ENCODE measurements at regions not wholly inside any gene's neighbourhood (a gene's known extent, or its start where the extent isn't known, plus 50 kb on each side); places are given as distances from the start of the nearest gene placed in this dataset.

GRCh38 chr4:129384974-129385373, 289.0 kb downstream of the C4orf33 start:
- Mint-ChIP-seq H3K27me3 (peaks cover 15% of the 10 kb centered on the region), H3K4me1 (no peaks in the 10 kb centered on the region), H3K9me3 (no peaks in the 10 kb centered on the region)

GRCh38 chr4:129387666-129388065, 291.7 kb downstream of the C4orf33 start:
- H3K9me3 Mint-ChIP-seq: no peaks in the 10 kb centered on the region
- H3K36me3 Mint-ChIP-seq: no peaks in the 10 kb centered on the region
- H3K27ac Mint-ChIP-seq: no peak overlapping the region
- peaks cover 4% of the 10 kb centered on the region for H3K27me3 Mint-ChIP-seq
- H3K4me3 Mint-ChIP-seq: no peak overlapping the region
- H3K4me1 Mint-ChIP-seq: no peaks in the 10 kb centered on the region
- no peak for DNase-seq

More at GRCh38 chr4:129384974-129385373, 289.0 kb downstream of the C4orf33 start:
- H3K27ac Mint-ChIP-seq: no peak overlapping the region
- no peaks in the 10 kb centered on the region for H3K36me3 Mint-ChIP-seq
- no peak overlapping the region for H3K4me3 Mint-ChIP-seq
- no peak for DNase-seq

GRCh38 chr4:129393976-129394375, 298.0 kb downstream of the C4orf33 start:
- H3K36me3 Mint-ChIP-seq: no peaks in the 10 kb centered on the region
- no peak overlapping the region for H3K27ac Mint-ChIP-seq
- H3K27me3 Mint-ChIP-seq: no peaks in the 10 kb centered on the region
- H3K9me3 Mint-ChIP-seq: peaks cover under 1% of the 10 kb centered on the region
- no peak overlapping the region for H3K4me3 Mint-ChIP-seq
- no peak for DNase-seq
- no peaks in the 10 kb centered on the region for H3K4me1 Mint-ChIP-seq

GRCh38 chr4:129394635-129395034, 298.7 kb downstream of the C4orf33 start:
- Mint-ChIP-seq H3K36me3 (no peaks in the 10 kb centered on the region), H3K27me3 (no peaks in the 10 kb centered on the region), H3K9me3 (peaks cover 5% of the 10 kb centered on the region), H3K4me1 (no peaks in the 10 kb centered on the region), H3K27ac (no peak overlapping the region), H3K4me3 (no peak overlapping the region)
- DNase-seq: no peak

GRCh38 chr4:129403848-129404247, 307.9 kb downstream of the C4orf33 start:
- no peaks in the 10 kb centered on the region for H3K4me1 Mint-ChIP-seq
- peaks cover 9% of the 10 kb centered on the region for H3K9me3 Mint-ChIP-seq
- H3K27ac Mint-ChIP-seq: no peak overlapping the region
- no peak for DNase-seq
- no peak overlapping the region for H3K4me3 Mint-ChIP-seq
- H3K27me3 Mint-ChIP-seq: no peaks in the 10 kb centered on the region
- H3K36me3 Mint-ChIP-seq: no peaks in the 10 kb centered on the region

GRCh38 chr4:129410115-129410514, 314.2 kb downstream of the C4orf33 start:
- Mint-ChIP-seq H3K9me3 (no peaks in the 10 kb centered on the region), H3K27me3 (no peaks in the 10 kb centered on the region), H3K4me1 (no peaks in the 10 kb centered on the region), H3K4me3 (no peak overlapping the region), H3K36me3 (no peaks in the 10 kb centered on the region), H3K27ac (no peak overlapping the region)
- DNase-seq: no peak

- H3K36me3 Mint-ChIP-seq: no peaks in the 10 kb centered on the region
- no peak overlapping the region for H3K27ac Mint-ChIP-seq
- no peak overlapping the region for H3K4me3 Mint-ChIP-seq
- H3K4me1 Mint-ChIP-seq: no peaks in the 10 kb centered on the region
- no peaks in the 10 kb centered on the region for H3K9me3 Mint-ChIP-seq
- H3K27me3 Mint-ChIP-seq: no peaks in the 10 kb centered on the region
- DNase-seq: no peak
Measured at GRCh38 chr4:129415004-129415403, 319.1 kb downstream of the C4orf33 start.

GRCh38 chr4:129420637-129421036, 324.7 kb downstream of the C4orf33 start:
- Mint-ChIP-seq H3K4me1 (no peaks in the 10 kb centered on the region), H3K4me3 (no peak overlapping the region), H3K36me3 (no peaks in the 10 kb centered on the region), H3K27me3 (no peaks in the 10 kb centered on the region), H3K27ac (no peak overlapping the region), H3K9me3 (no peaks in the 10 kb centered on the region)
- DNase-seq: no peak

- Mint-ChIP-seq H3K27ac (no peak overlapping the region), H3K27me3 (no peaks in the 10 kb centered on the region), H3K36me3 (no peaks in the 10 kb centered on the region), H3K4me1 (no peaks in the 10 kb centered on the region), H3K4me3 (no peak overlapping the region), H3K9me3 (no peaks in the 10 kb centered on the region)
- DNase-seq: no peak
Measured at GRCh38 chr4:129422277-129422676, 326.3 kb downstream of the C4orf33 start.

GRCh38 chr4:129428454-129428853, 332.5 kb downstream of the C4orf33 start:
- H3K27ac Mint-ChIP-seq: no peak overlapping the region
- H3K27me3 Mint-ChIP-seq: no peaks in the 10 kb centered on the region
- no peak for DNase-seq
- no peaks in the 10 kb centered on the region for H3K4me1 Mint-ChIP-seq
- no peak overlapping the region for H3K4me3 Mint-ChIP-seq
- H3K9me3 Mint-ChIP-seq: no peaks in the 10 kb centered on the region
- no peaks in the 10 kb centered on the region for H3K36me3 Mint-ChIP-seq

- Mint-ChIP-seq H3K9me3 (no peaks in the 10 kb centered on the region), H3K36me3 (no peaks in the 10 kb centered on the region), H3K27ac (no peak overlapping the region), H3K4me3 (no peak overlapping the region), H3K27me3 (no peaks in the 10 kb centered on the region), H3K4me1 (no peaks in the 10 kb centered on the region)
- no peak for DNase-seq
Measured at GRCh38 chr4:129429581-129430320, 333.8 kb downstream of the C4orf33 start.

GRCh38 chr4:129437347-129437746, 341.4 kb downstream of the C4orf33 start:
- no peaks in the 10 kb centered on the region for H3K9me3 Mint-ChIP-seq
- no peaks in the 10 kb centered on the region for H3K4me1 Mint-ChIP-seq
- no peak for DNase-seq
- no peaks in the 10 kb centered on the region for H3K27me3 Mint-ChIP-seq
- no peak overlapping the region for H3K27ac Mint-ChIP-seq
- no peaks in the 10 kb centered on the region for H3K36me3 Mint-ChIP-seq
- no peak overlapping the region for H3K4me3 Mint-ChIP-seq

GRCh38 chr4:129438456-129438981, 342.6 kb downstream of the C4orf33 start:
- Mint-ChIP-seq H3K4me1 (no peaks in the 10 kb centered on the region), H3K27me3 (no peaks in the 10 kb centered on the region), H3K27ac (no peak overlapping the region), H3K36me3 (no peaks in the 10 kb centered on the region), H3K4me3 (no peak overlapping the region), H3K9me3 (no peaks in the 10 kb centered on the region)
- DNase-seq: no peak

GRCh38 chr4:129446074-129446473, 350.1 kb downstream of the C4orf33 start:
- no peak for DNase-seq
- Mint-ChIP-seq H3K27ac (no peak overlapping the region), H3K27me3 (no peaks in the 10 kb centered on the region), H3K36me3 (no peaks in the 10 kb centered on the region), H3K4me3 (no peak overlapping the region), H3K4me1 (no peaks in the 10 kb centered on the region), H3K9me3 (no peaks in the 10 kb centered on the region)

GRCh38 chr4:129453524-129454200, 357.7 kb downstream of the C4orf33 start:
- no peak overlapping the region for H3K4me3 Mint-ChIP-seq
- no peak for DNase-seq
- H3K27ac Mint-ChIP-seq: no peak overlapping the region
- H3K4me1 Mint-ChIP-seq: no peaks in the 10 kb centered on the region
- no peaks in the 10 kb centered on the region for H3K36me3 Mint-ChIP-seq
- H3K27me3 Mint-ChIP-seq: no peaks in the 10 kb centered on the region
- H3K9me3 Mint-ChIP-seq: no peaks in the 10 kb centered on the region

GRCh38 chr4:129455482-129455881, 359.5 kb downstream of the C4orf33 start:
- no peak for DNase-seq
- Mint-ChIP-seq H3K27ac (no peak overlapping the region), H3K9me3 (no peaks in the 10 kb centered on the region), H3K27me3 (no peaks in the 10 kb centered on the region), H3K4me3 (no peak overlapping the region), H3K4me1 (no peaks in the 10 kb centered on the region), H3K36me3 (no peaks in the 10 kb centered on the region)
